ENCODE measurements at regions not wholly inside any gene's neighbourhood (a gene's known extent, or its start where the extent isn't known, plus 50 kb on each side); places are given as distances from the start of the nearest gene placed in this dataset.

DNA sequence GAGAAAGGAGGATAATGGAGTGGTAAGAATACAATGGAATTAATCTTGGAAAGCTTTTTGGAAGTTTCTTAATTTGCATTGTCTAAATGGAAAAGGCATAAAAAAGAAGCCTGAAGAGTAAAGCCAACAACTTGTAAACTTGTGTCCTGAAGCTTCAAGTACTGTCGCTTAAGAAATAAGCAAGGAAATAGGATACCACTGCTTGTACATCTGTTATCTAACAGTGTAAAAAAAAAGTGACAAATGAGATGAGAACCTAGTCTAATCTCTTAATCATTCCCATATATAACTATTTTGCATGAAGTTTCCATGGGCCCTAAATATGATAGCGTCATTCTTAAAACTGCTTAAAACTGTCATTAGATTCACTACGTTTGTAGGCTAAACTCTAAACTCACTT, 134.0 kb upstream of the DYRK2 start:
- H3K9me3 ChIP-seq (ENCODE audit: control insufficient read depth, low read depth, low read length): no peaks in the 10 kb centered on the region
- no peak overlapping the region for H3K4ac ChIP-seq (ENCODE audit: low read depth, low read length)
- no peak overlapping the region for H2BK5ac ChIP-seq (ENCODE audit: insufficient read length, low read length)
- H3K4me2 ChIP-seq (ENCODE audit: insufficient read depth, insufficient read length, low read length): no peak overlapping the region
- no peak for DNase-seq
- no peak overlapping the region for H3T11ph ChIP-seq (ENCODE audit: low read length)
- H3K9ac ChIP-seq (ENCODE audit: extremely low read depth, insufficient read length, low read length): no peak overlapping the region
- H3K23ac ChIP-seq (ENCODE audit: insufficient read length, low read depth, low read length): no peak overlapping the region
- H3K27me3 ChIP-seq (ENCODE audit: insufficient read depth, low read length): no peaks in the 10 kb centered on the region
- Mint-ChIP-seq H3K27ac (no peak overlapping the region), H3K4me3 (no peak overlapping the region), H3K27me3 (ENCODE audit: low read depth) (no peaks in the 10 kb centered on the region), H3K9me3 (no peaks in the 10 kb centered on the region), H3K36me3 (ENCODE audit: insufficient read depth in 1 of 3, low read depth in 3 of 3) (no peaks in the 10 kb centered on the region), H3K4me1 (peaks cover 25 to 36% of the 10 kb centered on the region in 2 experiments)
- H4K5ac ChIP-seq (ENCODE audit: insufficient read length, low read depth, low read length): no peak overlapping the region
- H3K27ac ChIP-seq (ENCODE audit: insufficient read length, low read depth, low read length): no peak overlapping the region
- H3K14ac ChIP-seq (ENCODE audit: insufficient read depth, low read length): no peak overlapping the region
- H3K79me2 ChIP-seq (ENCODE audit: insufficient read depth, low read length): no peaks in the 10 kb centered on the region
- no peak overlapping the region for H4K8ac ChIP-seq (replicated peaks; ENCODE audit: insufficient read length, low read depth, low read length)
- no peak overlapping the region for H2BK15ac ChIP-seq (ENCODE audit: low read depth, low read length)
- H3K79me1 ChIP-seq (ENCODE audit: insufficient read depth, low read depth, low read length, poor library complexity, severe bottlenecking): no peaks in the 10 kb centered on the region
- TF ChIP-seq, protein P1, sequence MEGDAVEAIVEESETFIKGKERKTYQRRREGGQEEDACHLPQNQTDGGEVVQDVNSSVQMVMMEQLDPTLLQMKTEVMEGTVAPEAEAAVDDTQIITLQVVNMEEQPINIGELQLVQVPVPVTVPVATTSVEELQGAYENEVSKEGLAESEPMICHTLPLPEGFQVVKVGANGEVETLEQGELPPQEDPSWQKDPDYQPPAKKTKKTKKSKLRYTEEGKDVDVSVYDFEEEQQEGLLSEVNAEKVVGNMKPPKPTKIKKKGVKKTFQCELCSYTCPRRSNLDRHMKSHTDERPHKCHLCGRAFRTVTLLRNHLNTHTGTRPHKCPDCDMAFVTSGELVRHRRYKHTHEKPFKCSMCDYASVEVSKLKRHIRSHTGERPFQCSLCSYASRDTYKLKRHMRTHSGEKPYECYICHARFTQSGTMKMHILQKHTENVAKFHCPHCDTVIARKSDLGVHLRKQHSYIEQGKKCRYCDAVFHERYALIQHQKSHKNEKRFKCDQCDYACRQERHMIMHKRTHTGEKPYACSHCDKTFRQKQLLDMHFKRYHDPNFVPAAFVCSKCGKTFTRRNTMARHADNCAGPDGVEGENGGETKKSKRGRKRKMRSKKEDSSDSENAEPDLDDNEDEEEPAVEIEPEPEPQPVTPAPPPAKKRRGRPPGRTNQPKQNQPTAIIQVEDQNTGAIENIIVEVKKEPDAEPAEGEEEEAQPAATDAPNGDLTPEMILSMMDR (conservative IDR thresholded peaks at IDR 0.05): no peak
- H2BK120ac ChIP-seq (ENCODE audit: low read depth, low read length, poor library complexity, severe bottlenecking): no peak overlapping the region
- H3K23me2 ChIP-seq (ENCODE audit: insufficient read length, low read depth, low read length, poor library complexity, severe bottlenecking): no peaks in the 10 kb centered on the region
- no peak overlapping the region for H2BK12ac ChIP-seq (ENCODE audit: insufficient read length, low read depth, low read length)
- no peak overlapping the region for H3K18ac ChIP-seq (ENCODE audit: insufficient read length, low read depth, low read length)
- no peak overlapping the region for H2BK20ac ChIP-seq (ENCODE audit: low read depth, low read length, poor library complexity, severe bottlenecking)
- no peak overlapping the region for H2AFZ ChIP-seq (ENCODE audit: low read length)
- no peak overlapping the region for H3K56ac ChIP-seq (ENCODE audit: insufficient read length, low read depth, low read length)
- no CpG with 5 or more reads among the region's 3 CpGs for WGBS (ENCODE audit: extremely low coverage, insufficient read length, low lambda C conversion rate)
- H4K20me1 ChIP-seq (ENCODE audit: control insufficient read depth, insufficient read depth, insufficient read length): no peaks in the 10 kb centered on the region
- H3K4me1 ChIP-seq (ENCODE audit: insufficient read depth, low read length): no peaks in the 10 kb centered on the region; the same call in 1 of the 2 replicates
- H4K91ac ChIP-seq (ENCODE audit: insufficient read length, low read depth, low read length): no peak overlapping the region
- no peak overlapping the region for H2AK5ac ChIP-seq (ENCODE audit: insufficient read length, low read length)
